Spinal cord (tissue), 9 donors: ENCODE measurements at regions not wholly inside any gene's neighbourhood (a gene's known extent, or its start where the extent isn't known, plus 50 kb on each side); places are given as distances from the start of the nearest gene placed in this dataset.

Experiments
- DNase-seq, 6 donors: peaks; one replicate each; pipeline versions ENCODE4 v3.0.0 to v3.0.0-alpha.2; 2013 to 2015; ENCODE audit warnings: low spot score in 6 of 6, low read depth in 4 of 6
- H3K27ac ChIP-seq: one replicate; pipeline ENCODE4 v1.5.1; 2013; ENCODE audit warnings: low read depth, low read length, control low read depth
- H3K27me3 ChIP-seq: one replicate; pipeline ENCODE4 v1.6.1; 2013; ENCODE audit warnings: low read length; ENCODE audit not compliant: control insufficient read depth, insufficient read depth
- H3K36me3 ChIP-seq: one replicate; pipeline ENCODE4 v1.6.1; 2013; ENCODE audit warnings: low read length; ENCODE audit not compliant: control insufficient read depth, insufficient read depth
- H3K4me1 ChIP-seq: one replicate; pipeline ENCODE4 v1.6.1; 2013; ENCODE audit warnings: low read length; ENCODE audit not compliant: control insufficient read depth, insufficient read depth
- H3K4me3 ChIP-seq: one replicate; pipeline ENCODE4 v1.5.1; 2013; ENCODE audit warnings: low read depth, low read length, control low read depth
- H3K9me3 ChIP-seq: one replicate; pipeline ENCODE4 v1.6.1; 2013; ENCODE audit warnings: low read length; ENCODE audit not compliant: control insufficient read depth, insufficient read depth
- WGBS: methylation state at CpG from one replicate; pipeline ENCODE4 v1.1.5; 2013; ENCODE audit warnings: missing lambda C conversion rate; ENCODE audit not compliant: insufficient coverage; 5-methylcytosine and 5-hydroxymethylcytosine counted together
- donor health status: healthy.

GRCh38 chr11:92364177-92364576, 139.6 kb downstream of the FAT3 start:
- Histone ChIP-seq H3K36me3 (no peaks in the 10 kb centered on the region), H3K9me3 (no peaks in the 10 kb centered on the region), H3K27me3 (no peaks in the 10 kb centered on the region), H3K4me1 (no peaks in the 10 kb centered on the region), H3K27ac (no peak overlapping the region), H3K4me3 (no peak overlapping the region)
- whole genome bisulfite sequencing = no CpG with 5 or more reads among the region's 4 CpGs
- DNase-seq = no peak

GRCh38 chr11:92376146-92376599, 151.6 kb downstream of the FAT3 start:
- Histone ChIP-seq H3K36me3 (no peaks in the 10 kb centered on the region), H3K9me3 (no peaks in the 10 kb centered on the region), H3K27ac (no peak overlapping the region), H3K4me1 (no peaks in the 10 kb centered on the region), H3K4me3 (no peak overlapping the region), H3K27me3 (no peaks in the 10 kb centered on the region)
- WGBS = no CpG with 5 or more reads among the region's 3 CpGs
- peak in 2 of 6 donors; percentile 26 to 72 for DNase-seq

- WGBS = no CpG with 5 or more reads among the region's 1 CpG
- H3K27ac ChIP-seq = no peak overlapping the region
- no peaks in the 10 kb centered on the region for H3K9me3 ChIP-seq
- H3K36me3 ChIP-seq = no peaks in the 10 kb centered on the region
- no peaks in the 10 kb centered on the region for H3K27me3 ChIP-seq
- no peaks in the 10 kb centered on the region for H3K4me1 ChIP-seq
- DNase-seq = no peak
- H3K4me3 ChIP-seq = no peak overlapping the region
Measured at GRCh38 chr11:92376680-92377079, 152.1 kb downstream of the FAT3 start.

- no peaks in the 10 kb centered on the region for H3K27me3 ChIP-seq
- H3K36me3 ChIP-seq = no peaks in the 10 kb centered on the region
- DNase-seq = no peak
- no peak overlapping the region for H3K27ac ChIP-seq
- WGBS = no CpG with 5 or more reads among the region's 3 CpGs
- H3K9me3 ChIP-seq = no peaks in the 10 kb centered on the region
- no peak overlapping the region for H3K4me3 ChIP-seq
- H3K4me1 ChIP-seq = peaks cover 7% of the 10 kb centered on the region
Measured at GRCh38 chr11:92380882-92381281, 156.3 kb downstream of the FAT3 start.

GRCh38 chr11:92382311-92382710, 157.7 kb downstream of the FAT3 start:
- WGBS = 86% methylated on average over 3 of the region's 3 CpGs
- Histone ChIP-seq H3K36me3 (no peaks in the 10 kb centered on the region), H3K9me3 (no peaks in the 10 kb centered on the region), H3K4me3 (no peak overlapping the region), H3K4me1 (peaks cover 8% of the 10 kb centered on the region), H3K27ac (no peak overlapping the region), H3K27me3 (no peaks in the 10 kb centered on the region)
- DNase-seq = no peak

- Histone ChIP-seq H3K36me3 (no peaks in the 10 kb centered on the region), H3K4me1 (peaks cover 8% of the 10 kb centered on the region), H3K4me3 (no peak overlapping the region), H3K9me3 (no peaks in the 10 kb centered on the region), H3K27me3 (no peaks in the 10 kb centered on the region), H3K27ac (no peak overlapping the region)
- DNase-seq = no peak
- 20% methylated on average over 1 of the region's 1 CpG for WGBS
Measured at GRCh38 chr11:92383430-92383829, 158.8 kb downstream of the FAT3 start.

- no peak overlapping the region for H3K27ac ChIP-seq
- 50% methylated on average over 1 of the region's 2 CpGs for WGBS
- no peak overlapping the region for H3K4me3 ChIP-seq
- peaks cover 8% of the 10 kb centered on the region for H3K4me1 ChIP-seq
- H3K36me3 ChIP-seq = no peaks in the 10 kb centered on the region
- no peaks in the 10 kb centered on the region for H3K9me3 ChIP-seq
- DNase-seq = no peak
- no peaks in the 10 kb centered on the region for H3K27me3 ChIP-seq
Measured at GRCh38 chr11:92384358-92384757, 159.7 kb downstream of the FAT3 start.

- DNase-seq = peak in 4 of 6 donors; percentile 24 to 80 (median 53)
- 11% methylated on average over 1 of the region's 2 CpGs for WGBS
- Histone ChIP-seq H3K4me3 (no peak overlapping the region), H3K27me3 (no peaks in the 10 kb centered on the region), H3K27ac (no peak overlapping the region), H3K36me3 (no peaks in the 10 kb centered on the region), H3K4me1 (peaks cover 8% of the 10 kb centered on the region), H3K9me3 (no peaks in the 10 kb centered on the region)
Measured at GRCh38 chr11:92384802-92385201, 160.2 kb downstream of the FAT3 start.

- H3K27ac ChIP-seq = no peak overlapping the region
Measured at GRCh38 chr11:92386577-92386976, 162.0 kb downstream of the FAT3 start.

GRCh38 chr11:92387859-92388258, 163.2 kb downstream of the FAT3 start:
- Histone ChIP-seq H3K36me3 (no peaks in the 10 kb centered on the region), H3K27ac (no peak overlapping the region), H3K27me3 (no peaks in the 10 kb centered on the region), H3K9me3 (no peaks in the 10 kb centered on the region), H3K4me1 (peaks cover 8% of the 10 kb centered on the region), H3K4me3 (no peak overlapping the region)
- DNase-seq = peak in 1 of 6 donors; percentile 62

More at GRCh38 chr11:92386577-92386976, 162.0 kb downstream of the FAT3 start:
- Histone ChIP-seq H3K4me3 (no peak overlapping the region), H3K27me3 (no peaks in the 10 kb centered on the region), H3K36me3 (no peaks in the 10 kb centered on the region), H3K9me3 (no peaks in the 10 kb centered on the region), H3K4me1 (peaks cover 8% of the 10 kb centered on the region)
- DNase-seq = no peak
- 63% methylated on average over 2 of the region's 5 CpGs for WGBS
